Fibroblast of lung (primary cell): ENCODE measurements at regions not wholly inside any gene's neighbourhood (a gene's known extent, or its start where the extent isn't known, plus 50 kb on each side); places are given as distances from the start of the nearest gene placed in this dataset.

Experiments
- DNase-seq, 2 donors: peaks; one replicate each; pipeline versions ENCODE4 v3.0.0 to v3.0.0-alpha.2; 2010; ENCODE audit warnings: low read depth in 2 of 2
- H2AFZ ChIP-seq: 2 replicates; pipeline ENCODE4 v1.5.1; 2012; ENCODE audit warnings: low read length, control low read depth, inconsistent platforms
- H3K27ac ChIP-seq: 2 replicates; pipeline ENCODE4 v1.5.1; 2011; ENCODE audit warnings: low read length, control low read depth; ENCODE audit not compliant: insufficient read depth
- H3K27me3 ChIP-seq: 2 replicates; pipeline ENCODE4 v1.5.1; 2011; ENCODE audit warnings: mild to moderate bottlenecking, low read length; ENCODE audit not compliant: control insufficient read depth, insufficient read depth
- H3K36me3 ChIP-seq: 2 replicates; pipeline ENCODE4 v1.5.1; 2011; ENCODE audit warnings: low read length; ENCODE audit not compliant: control insufficient read depth, insufficient read depth
- H3K4me1 ChIP-seq: 2 replicates; pipeline ENCODE4 v1.5.1; 2011; ENCODE audit warnings: low read length; ENCODE audit not compliant: control insufficient read depth, insufficient read depth; ENCODE audit errors: extremely low read depth
- H3K4me2 ChIP-seq: 2 replicates; pipeline ENCODE4 v1.5.1; 2011; ENCODE audit warnings: low read length, control low read depth; ENCODE audit not compliant: insufficient read depth; ENCODE audit errors: extremely low read depth
- H3K4me3 ChIP-seq, 4 experiments: fragments of 200-600 bp in 1 of 4; sonication (generic) in 1 of 4; replicated peaks in 1 of 4; 2 replicates each; pipeline ENCODE4 v1.5.1; 2011 to 2016; ENCODE audit warnings: low read length in 4 of 4, low read depth in 3 of 4, mild to moderate bottlenecking in 3 of 4, control low read depth in 2 of 4, inconsistent platforms in 1 of 4, mixed read lengths in 1 of 4; ENCODE audit not compliant: insufficient read depth in 1 of 4; ENCODE audit errors: control extremely low read depth in 1 of 4
- H3K79me2 ChIP-seq: 2 replicates; pipeline ENCODE4 v1.5.1; 2012; ENCODE audit warnings: mild to moderate bottlenecking, low read length, inconsistent platforms; ENCODE audit not compliant: control insufficient read depth, insufficient read depth
- H3K9ac ChIP-seq: 2 replicates; pipeline ENCODE4 v1.5.1; 2011; ENCODE audit warnings: mild to moderate bottlenecking, low read length, control low read depth; ENCODE audit not compliant: insufficient read depth
- H3K9me3 ChIP-seq: 2 replicates; pipeline ENCODE4 v1.5.1; 2012; ENCODE audit warnings: low read depth, low read length; ENCODE audit not compliant: control insufficient read depth, insufficient read depth
- H4K20me1 ChIP-seq: 2 replicates; pipeline ENCODE4 v1.5.1; 2011; ENCODE audit warnings: low read length; ENCODE audit not compliant: control insufficient read depth, insufficient read depth; ENCODE audit errors: extremely low read depth
- CTCF ChIP-seq, 2 donors: IDR thresholded peaks in 1 of 2; conservative IDR thresholded peaks in 1 of 2; 1 replicate in 1 of 2; 2 replicates in 1 of 2; pipeline ENCODE4 v1.5.1; 2011 to 2012; ENCODE audit warnings: low read length in 2 of 2, control low read depth in 1 of 2, inconsistent platforms in 1 of 2, low read depth in 1 of 2, mild to moderate bottlenecking in 1 of 2
- EZH2 ChIP-seq: IDR thresholded peaks from 2 replicates; pipeline ENCODE4 v1.5.1; 2012; ENCODE audit warnings: low read length, control low read depth, mild to moderate bottlenecking; ENCODE audit errors: missing control alignments

- no peaks in the 10 kb centered on the region for H3K4me1 ChIP-seq
- no peak overlapping the region for H3K9ac ChIP-seq
- TF ChIP-seq EZH2 (no peak), CTCF (conservative IDR thresholded peaks at IDR 0.05 in 1 of 2, IDR thresholded peaks at IDR 0.05 in 1 of 2; ENCODE audit: low read depth in 1 of 2, low read length in 2 of 2) (no peak)
- no peaks in the 10 kb centered on the region for H3K79me2 ChIP-seq
- no peak for DNase-seq
- no peaks in the 10 kb centered on the region for H3K27me3 ChIP-seq
- no peaks in the 10 kb centered on the region for H3K9me3 ChIP-seq
- no peak overlapping the region for H2AFZ ChIP-seq
- H3K4me3 ChIP-seq = no peak overlapping the region
- H4K20me1 ChIP-seq = no peaks in the 10 kb centered on the region
- H3K4me2 ChIP-seq = no peak overlapping the region
- H3K36me3 ChIP-seq = no peaks in the 10 kb centered on the region
- no peak overlapping the region for H3K27ac ChIP-seq
Observed at GRCh38 chr13:107901996-107902562, 313.3 kb downstream of the LIG4 start.

- no peak overlapping the region for H3K9ac ChIP-seq
- H3K27ac ChIP-seq = no peak overlapping the region
- H3K36me3 ChIP-seq = no peaks in the 10 kb centered on the region
- H3K9me3 ChIP-seq = no peaks in the 10 kb centered on the region
- no peak overlapping the region for H3K4me2 ChIP-seq
- TF ChIP-seq CTCF (conservative IDR thresholded peaks at IDR 0.05 in 1 of 2, IDR thresholded peaks at IDR 0.05 in 1 of 2; ENCODE audit: low read depth in 1 of 2, low read length in 2 of 2) (no peak), EZH2 (no peak)
- no peak overlapping the region for H3K4me3 ChIP-seq
- H3K27me3 ChIP-seq = no peaks in the 10 kb centered on the region
- H3K79me2 ChIP-seq = no peaks in the 10 kb centered on the region
- DNase-seq = no peak
- H3K4me1 ChIP-seq = no peaks in the 10 kb centered on the region
- no peaks in the 10 kb centered on the region for H4K20me1 ChIP-seq
- H2AFZ ChIP-seq = no peak overlapping the region
Observed at GRCh38 chr13:107901230-107901629, 314.1 kb downstream of the LIG4 start.

GRCh38 chr13:107900775-107901174 is 314.6 kb downstream of the LIG4 start:
- H3K27ac ChIP-seq = no peak overlapping the region
- no peaks in the 10 kb centered on the region for H3K9me3 ChIP-seq
- no peaks in the 10 kb centered on the region for H3K36me3 ChIP-seq
- TF ChIP-seq EZH2 (no peak), CTCF (conservative IDR thresholded peaks at IDR 0.05 in 1 of 2, IDR thresholded peaks at IDR 0.05 in 1 of 2; ENCODE audit: low read depth in 1 of 2, low read length in 2 of 2) (no peak)
- no peak overlapping the region for H3K4me2 ChIP-seq
- H3K4me1 ChIP-seq = no peaks in the 10 kb centered on the region
- H3K79me2 ChIP-seq = no peaks in the 10 kb centered on the region
- H2AFZ ChIP-seq = no peak overlapping the region
- no peaks in the 10 kb centered on the region for H4K20me1 ChIP-seq
- H3K9ac ChIP-seq = no peak overlapping the region
- H3K4me3 ChIP-seq = no peak overlapping the region
- DNase-seq = peak; percentile 61 to 69
- no peaks in the 10 kb centered on the region for H3K27me3 ChIP-seq
